ENCODE measurements at regions not wholly inside any gene's neighbourhood (a gene's known extent, or its start where the extent isn't known, plus 50 kb on each side); places are given as distances from the start of the nearest gene placed in this dataset.
A peak's percentile ranks its signal among the peaks of the same experiment; 100 is the strongest.

GRCh38 chr11:70643642-70644041 lies 245.3 kb downstream of the CTTN start:
- H2BK5ac ChIP-seq (ENCODE audit: insufficient read length, low read length): no peak overlapping the region
- H3K4me2 ChIP-seq (ENCODE audit: insufficient read depth, insufficient read length, low read length): no peak overlapping the region
- H3K27ac Mint-ChIP-seq: peak overlapping the region in 2 of 3 experiments; percentile 73 to 84; a peak in 5 of 7 replicates
- H2AFZ ChIP-seq (ENCODE audit: low read length): no peak overlapping the region
- H4K91ac ChIP-seq (ENCODE audit: insufficient read length, low read depth, low read length): no peak overlapping the region
- H2BK120ac ChIP-seq (ENCODE audit: low read depth, low read length, poor library complexity, severe bottlenecking): no peak overlapping the region
- H2BK15ac ChIP-seq (ENCODE audit: low read depth, low read length): no peak overlapping the region
- H3K9me3 Mint-ChIP-seq: no peaks in the 10 kb centered on the region
- no peaks in the 10 kb centered on the region for H3K23me2 ChIP-seq (ENCODE audit: insufficient read length, low read depth, low read length, poor library complexity, severe bottlenecking)
- peak overlapping the region; percentile 6 to 66; a peak in 2 of 5 replicates for H3K4me3 Mint-ChIP-seq
- H3K9ac ChIP-seq (ENCODE audit: extremely low read depth, insufficient read length, low read length): no peak overlapping the region
- H3T11ph ChIP-seq (ENCODE audit: low read length): no peak overlapping the region
- no peaks in the 10 kb centered on the region; the same call in 1 of the 2 replicates for H3K79me2 ChIP-seq (ENCODE audit: insufficient read depth, low read length)
- H2BK20ac ChIP-seq (ENCODE audit: low read depth, low read length, poor library complexity, severe bottlenecking): no peak overlapping the region
- no peaks in the 10 kb centered on the region for H3K9me3 ChIP-seq (ENCODE audit: control insufficient read depth, low read depth, low read length)
- peaks cover 65 to 71% of the 10 kb centered on the region in 2 experiments for H3K4me1 Mint-ChIP-seq
- H4K5ac ChIP-seq (ENCODE audit: insufficient read length, low read depth, low read length): no peak overlapping the region
- no peaks in the 10 kb centered on the region for H3K79me1 ChIP-seq (ENCODE audit: insufficient read depth, low read depth, low read length, poor library complexity, severe bottlenecking)
- H3K4ac ChIP-seq (ENCODE audit: low read depth, low read length): no peak overlapping the region
- peak overlapping the region; percentile 54 for H3K27ac ChIP-seq (ENCODE audit: insufficient read length, low read depth, low read length)
- DNase-seq: no peak
- H3K14ac ChIP-seq (ENCODE audit: insufficient read depth, low read length): no peak overlapping the region; the same call in 1 of the 2 replicates
- H3K23ac ChIP-seq (ENCODE audit: insufficient read length, low read depth, low read length): no peak overlapping the region
- WGBS (ENCODE audit: extremely low coverage, insufficient read length, low lambda C conversion rate): no CpG with 5 or more reads among the region's 9 CpGs
- H3K27me3 ChIP-seq (ENCODE audit: insufficient read depth, low read length): no peaks in the 10 kb centered on the region
- H3K18ac ChIP-seq (ENCODE audit: insufficient read length, low read depth, low read length): peak overlapping the region; percentile 73
- no peak overlapping the region for H4K8ac ChIP-seq (replicated peaks; ENCODE audit: insufficient read length, low read depth, low read length)
- TF ChIP-seq, protein P1, sequence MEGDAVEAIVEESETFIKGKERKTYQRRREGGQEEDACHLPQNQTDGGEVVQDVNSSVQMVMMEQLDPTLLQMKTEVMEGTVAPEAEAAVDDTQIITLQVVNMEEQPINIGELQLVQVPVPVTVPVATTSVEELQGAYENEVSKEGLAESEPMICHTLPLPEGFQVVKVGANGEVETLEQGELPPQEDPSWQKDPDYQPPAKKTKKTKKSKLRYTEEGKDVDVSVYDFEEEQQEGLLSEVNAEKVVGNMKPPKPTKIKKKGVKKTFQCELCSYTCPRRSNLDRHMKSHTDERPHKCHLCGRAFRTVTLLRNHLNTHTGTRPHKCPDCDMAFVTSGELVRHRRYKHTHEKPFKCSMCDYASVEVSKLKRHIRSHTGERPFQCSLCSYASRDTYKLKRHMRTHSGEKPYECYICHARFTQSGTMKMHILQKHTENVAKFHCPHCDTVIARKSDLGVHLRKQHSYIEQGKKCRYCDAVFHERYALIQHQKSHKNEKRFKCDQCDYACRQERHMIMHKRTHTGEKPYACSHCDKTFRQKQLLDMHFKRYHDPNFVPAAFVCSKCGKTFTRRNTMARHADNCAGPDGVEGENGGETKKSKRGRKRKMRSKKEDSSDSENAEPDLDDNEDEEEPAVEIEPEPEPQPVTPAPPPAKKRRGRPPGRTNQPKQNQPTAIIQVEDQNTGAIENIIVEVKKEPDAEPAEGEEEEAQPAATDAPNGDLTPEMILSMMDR (conservative IDR thresholded peaks at IDR 0.05): no peak
- no peak overlapping the region for H3K56ac ChIP-seq (ENCODE audit: insufficient read length, low read depth, low read length)
- peaks cover 3% of the 10 kb centered on the region for H3K27me3 Mint-ChIP-seq (ENCODE audit: low read depth)
- H3K4me1 ChIP-seq (ENCODE audit: insufficient read depth, low read length): peaks cover 34% of the 10 kb centered on the region
- H2BK12ac ChIP-seq (ENCODE audit: insufficient read length, low read depth, low read length): no peak overlapping the region
- no peak overlapping the region for H2AK5ac ChIP-seq (ENCODE audit: insufficient read length, low read length)
- peaks cover 0 to 6% (median 0%) of the 10 kb centered on the region in 3 experiments; a peak in 2 of 7 replicates for H3K36me3 Mint-ChIP-seq (ENCODE audit: insufficient read depth in 1 of 3, low read depth in 3 of 3)
- H4K20me1 ChIP-seq (ENCODE audit: control insufficient read depth, insufficient read depth, insufficient read length): no peaks in the 10 kb centered on the region
